ENCODE measurements at regions not wholly inside any gene's neighbourhood (a gene's known extent, or its start where the extent isn't known, plus 50 kb on each side); places are given as distances from the start of the nearest gene placed in this dataset.

GRCh38 chr3:117017135-117017894 is 307.7 kb downstream of the TUSC7 start:
- TF ChIP-seq EZH2 (IDR thresholded peaks at IDR 0.05; ENCODE audit: insufficient read depth, poor library complexity, severe bottlenecking) (no peak), EZH2phosphoT487 (IDR thresholded peaks at IDR 0.05; ENCODE audit: insufficient read depth, low read depth) (no peak)

Data from GM23248 (cell line).